ENCODE measurements at regions not wholly inside any gene's neighbourhood (a gene's known extent, or its start where the extent isn't known, plus 50 kb on each side); places are given as distances from the start of the nearest gene placed in this dataset.

DNA sequence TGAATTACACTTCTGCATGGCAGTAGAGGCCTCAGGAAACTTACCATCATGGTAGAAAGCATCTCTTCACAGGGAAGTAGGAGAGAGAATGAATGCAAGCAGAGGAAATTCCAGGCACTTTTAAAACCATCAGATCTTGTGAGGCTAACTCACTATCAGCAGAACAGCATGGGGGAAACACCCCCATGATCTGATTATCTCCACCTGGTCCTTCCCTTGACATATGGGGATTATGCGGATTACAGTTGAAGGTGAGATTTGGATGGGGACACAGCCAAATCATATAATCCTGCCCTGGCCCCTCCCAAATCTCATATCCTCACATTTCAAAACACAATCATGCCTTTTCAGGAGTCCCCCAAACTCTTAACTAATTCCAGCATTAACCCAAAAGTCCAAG lies 691.1 kb downstream of the SI start:
- no peaks in the 10 kb centered on the region for H3K27me3 ChIP-seq (ENCODE audit: insufficient read depth, low read depth)
- H2AFZ ChIP-seq (ENCODE audit: low read depth): no peak overlapping the region
- TF ChIP-seq, protein P1, sequence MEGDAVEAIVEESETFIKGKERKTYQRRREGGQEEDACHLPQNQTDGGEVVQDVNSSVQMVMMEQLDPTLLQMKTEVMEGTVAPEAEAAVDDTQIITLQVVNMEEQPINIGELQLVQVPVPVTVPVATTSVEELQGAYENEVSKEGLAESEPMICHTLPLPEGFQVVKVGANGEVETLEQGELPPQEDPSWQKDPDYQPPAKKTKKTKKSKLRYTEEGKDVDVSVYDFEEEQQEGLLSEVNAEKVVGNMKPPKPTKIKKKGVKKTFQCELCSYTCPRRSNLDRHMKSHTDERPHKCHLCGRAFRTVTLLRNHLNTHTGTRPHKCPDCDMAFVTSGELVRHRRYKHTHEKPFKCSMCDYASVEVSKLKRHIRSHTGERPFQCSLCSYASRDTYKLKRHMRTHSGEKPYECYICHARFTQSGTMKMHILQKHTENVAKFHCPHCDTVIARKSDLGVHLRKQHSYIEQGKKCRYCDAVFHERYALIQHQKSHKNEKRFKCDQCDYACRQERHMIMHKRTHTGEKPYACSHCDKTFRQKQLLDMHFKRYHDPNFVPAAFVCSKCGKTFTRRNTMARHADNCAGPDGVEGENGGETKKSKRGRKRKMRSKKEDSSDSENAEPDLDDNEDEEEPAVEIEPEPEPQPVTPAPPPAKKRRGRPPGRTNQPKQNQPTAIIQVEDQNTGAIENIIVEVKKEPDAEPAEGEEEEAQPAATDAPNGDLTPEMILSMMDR (conservative IDR thresholded peaks at IDR 0.05; ENCODE audit: low read depth, low read length): no peak
- H3K36me3 ChIP-seq (ENCODE audit: insufficient read depth): no peaks in the 10 kb centered on the region
- H3K4me3 ChIP-seq (IDR thresholded peaks at IDR 0.05; ENCODE audit: insufficient read depth, low read depth, low read length): no peak overlapping the region
- no peaks in the 10 kb centered on the region for H3K4me1 ChIP-seq (ENCODE audit: low read depth, poor library complexity, severe bottlenecking)
- no peak overlapping the region for H3K9ac ChIP-seq
- no peaks in the 10 kb centered on the region for H3K79me2 ChIP-seq (ENCODE audit: insufficient read depth, low read depth)
- no peaks in the 10 kb centered on the region for H4K20me1 ChIP-seq (ENCODE audit: insufficient read depth)
- H3K4me2 ChIP-seq: no peak overlapping the region
- no peak overlapping the region for H3K27ac ChIP-seq

DNA sequence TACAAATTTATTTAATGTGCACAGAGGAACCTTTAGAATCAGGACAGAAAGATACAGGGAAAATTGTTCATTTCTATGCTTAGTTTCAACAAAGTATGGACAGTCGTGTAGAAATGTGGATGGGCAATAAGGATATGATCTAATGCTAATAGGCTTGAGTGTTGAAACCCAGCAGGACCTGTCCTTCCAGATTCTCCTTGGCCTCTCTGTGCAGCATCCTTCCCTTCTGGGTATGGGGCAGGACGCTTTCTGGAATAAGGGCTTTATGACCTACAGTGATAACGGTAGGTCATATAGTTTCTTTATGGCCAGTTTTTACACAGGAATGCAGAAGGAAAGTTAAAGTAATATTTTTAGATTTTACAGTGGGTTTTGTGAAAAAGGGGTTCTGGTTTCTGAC lies 698.1 kb downstream of the SI start:
- no peaks in the 10 kb centered on the region for H3K36me3 ChIP-seq (ENCODE audit: insufficient read depth)
- H3K9ac ChIP-seq: no peak overlapping the region
- H3K4me2 ChIP-seq: no peak overlapping the region
- no peaks in the 10 kb centered on the region for H3K4me1 ChIP-seq (ENCODE audit: low read depth, poor library complexity, severe bottlenecking)
- TF ChIP-seq, protein P1 (conservative IDR thresholded peaks at IDR 0.05; ENCODE audit: low read depth, low read length): no peak
- H2AFZ ChIP-seq (ENCODE audit: low read depth): no peak overlapping the region
- no peaks in the 10 kb centered on the region for H3K79me2 ChIP-seq (ENCODE audit: insufficient read depth, low read depth)
- no peaks in the 10 kb centered on the region for H4K20me1 ChIP-seq (ENCODE audit: insufficient read depth)
- H3K4me3 ChIP-seq (IDR thresholded peaks at IDR 0.05; ENCODE audit: insufficient read depth, low read depth, low read length): no peak overlapping the region
- H3K27me3 ChIP-seq (ENCODE audit: insufficient read depth, low read depth): no peaks in the 10 kb centered on the region
- H3K27ac ChIP-seq: no peak overlapping the region

- no peaks in the 10 kb centered on the region for H3K79me2 ChIP-seq (ENCODE audit: insufficient read depth, low read depth)
- H3K4me2 ChIP-seq: no peak overlapping the region
- H3K4me1 ChIP-seq (ENCODE audit: low read depth, poor library complexity, severe bottlenecking): no peaks in the 10 kb centered on the region
- no peaks in the 10 kb centered on the region for H3K36me3 ChIP-seq (ENCODE audit: insufficient read depth)
- H3K9ac ChIP-seq: no peak overlapping the region
- H3K27me3 ChIP-seq (ENCODE audit: insufficient read depth, low read depth): no peaks in the 10 kb centered on the region
- H4K20me1 ChIP-seq (ENCODE audit: insufficient read depth): no peaks in the 10 kb centered on the region
- no peak overlapping the region for H3K4me3 ChIP-seq (IDR thresholded peaks at IDR 0.05; ENCODE audit: insufficient read depth, low read depth, low read length)
- TF ChIP-seq, protein P1 (conservative IDR thresholded peaks at IDR 0.05; ENCODE audit: low read depth, low read length): no peak
- no peak overlapping the region for H3K27ac ChIP-seq
- H2AFZ ChIP-seq (ENCODE audit: low read depth): no peak overlapping the region
These were observed 700.8 kb downstream of the SI start for GRCh38 chr3:164377466-164377865.

DNA sequence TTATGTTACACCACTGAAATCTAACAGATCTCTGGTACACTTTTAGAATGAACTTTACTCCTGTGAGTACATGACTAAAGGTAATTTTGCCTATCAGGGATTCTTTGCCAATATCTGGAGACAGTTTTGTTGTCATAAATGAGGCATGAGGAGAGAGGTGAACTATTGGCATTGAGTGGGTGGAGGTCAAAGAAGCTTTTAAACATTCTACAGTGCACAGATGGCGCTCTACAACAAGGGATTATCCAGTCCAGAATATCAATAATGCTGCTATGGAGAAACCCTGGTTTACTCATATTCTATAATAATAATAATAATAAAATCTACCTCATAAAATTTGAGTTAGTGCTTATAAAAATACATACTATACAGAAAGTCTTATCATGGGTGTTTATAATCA lies 702.3 kb downstream of the SI start:
- no peak overlapping the region for H2AFZ ChIP-seq (ENCODE audit: low read depth)
- H3K4me3 ChIP-seq (IDR thresholded peaks at IDR 0.05; ENCODE audit: insufficient read depth, low read depth, low read length): no peak overlapping the region
- H3K27me3 ChIP-seq (ENCODE audit: insufficient read depth, low read depth): no peaks in the 10 kb centered on the region
- H3K4me2 ChIP-seq: no peak overlapping the region
- no peaks in the 10 kb centered on the region for H3K4me1 ChIP-seq (ENCODE audit: low read depth, poor library complexity, severe bottlenecking)
- no peaks in the 10 kb centered on the region for H3K79me2 ChIP-seq (ENCODE audit: insufficient read depth, low read depth)
- no peaks in the 10 kb centered on the region for H4K20me1 ChIP-seq (ENCODE audit: insufficient read depth)
- TF ChIP-seq, protein P1 (conservative IDR thresholded peaks at IDR 0.05; ENCODE audit: low read depth, low read length): no peak
- no peak overlapping the region for H3K27ac ChIP-seq
- no peaks in the 10 kb centered on the region for H3K36me3 ChIP-seq (ENCODE audit: insufficient read depth)
- no peak overlapping the region for H3K9ac ChIP-seq

DNA sequence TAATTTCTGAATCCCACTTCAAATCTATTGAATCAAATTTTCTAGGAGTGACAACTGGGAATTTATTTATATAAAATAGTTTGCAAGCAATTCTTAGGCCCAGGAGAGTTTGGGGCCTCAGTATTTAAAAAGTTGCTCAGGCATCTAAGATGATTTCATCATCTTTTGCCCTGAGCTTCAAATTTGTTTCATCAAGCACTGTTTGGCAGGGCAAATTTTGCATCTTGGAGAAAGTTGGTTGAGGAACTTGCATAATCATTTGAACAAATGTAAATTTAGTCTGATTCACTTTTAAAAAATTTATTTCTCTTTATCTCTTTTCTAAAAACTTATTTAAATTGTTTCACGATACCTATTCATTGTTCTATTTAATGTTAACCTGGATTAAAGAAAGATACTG lies 702.8 kb downstream of the SI start:
- Histone ChIP-seq H3K9ac (no peak overlapping the region), H2AFZ (ENCODE audit: low read depth) (no peak overlapping the region), H3K36me3 (ENCODE audit: insufficient read depth) (no peaks in the 10 kb centered on the region), H3K4me2 (no peak overlapping the region), H3K4me1 (ENCODE audit: low read depth, poor library complexity, severe bottlenecking) (no peaks in the 10 kb centered on the region), H3K27me3 (ENCODE audit: insufficient read depth, low read depth) (no peaks in the 10 kb centered on the region), H3K27ac (no peak overlapping the region), H4K20me1 (ENCODE audit: insufficient read depth) (no peaks in the 10 kb centered on the region), H3K79me2 (ENCODE audit: insufficient read depth, low read depth) (no peaks in the 10 kb centered on the region), H3K4me3 (IDR thresholded peaks at IDR 0.05; ENCODE audit: insufficient read depth, low read depth, low read length) (no peak overlapping the region)
- TF ChIP-seq, protein P1 (conservative IDR thresholded peaks at IDR 0.05; ENCODE audit: low read depth, low read length): no peak

All from KMS-11 (cell line).